ENCODE measurements at regions not wholly inside any gene's neighbourhood (a gene's known extent, or its start where the extent isn't known, plus 50 kb on each side); places are given as distances from the start of the nearest gene placed in this dataset.
"Not testable (repeated sequence)": the region's sequence is repeated elsewhere in the genome, so short reads cannot be mapped to it uniquely, and the experiment has no call there.

- no peak for FAIRE-seq
- DNase-seq (ENCODE audit: insufficient read length, low spot score), result no peak
Observed at GRCh38 chr6:8361259-8361658, 74.1 kb downstream of the SLC35B3 start.

GRCh38 chr6:8352966-8353340 lies 82.4 kb downstream of the SLC35B3 start:
- FAIRE-seq, result no peak
- DNase-seq (ENCODE audit: insufficient read length, low spot score), result no peak

GRCh38 chr6:8352335-8352965 lies 82.9 kb downstream of the SLC35B3 start:
- DNase-seq (ENCODE audit: insufficient read length, low spot score) (no peak), FAIRE-seq (no peak)

GRCh38 chr6:8343600-8343999 lies 91.7 kb downstream of the SLC35B3 start:
- FAIRE-seq (no peak), DNase-seq (ENCODE audit: insufficient read length, low spot score) (no peak)

GRCh38 chr6:8342241-8342819 lies 93.0 kb downstream of the SLC35B3 start:
- DNase-seq (ENCODE audit: insufficient read length, low spot score) (no peak), FAIRE-seq (no peak)

GRCh38 chr6:8337147-8337546 lies 98.2 kb downstream of the SLC35B3 start:
- FAIRE-seq, result no peak
- DNase-seq (ENCODE audit: insufficient read length, low spot score), result no peak

GRCh38 chr6:8336406-8337057 lies 98.8 kb downstream of the SLC35B3 start:
- no peak for DNase-seq (ENCODE audit: insufficient read length, low spot score)
- no peak for FAIRE-seq

- DNase-seq (ENCODE audit: insufficient read length, low spot score), result no peak
- no peak for FAIRE-seq
Observed at GRCh38 chr6:8335896-8336295, 99.4 kb downstream of the SLC35B3 start.

GRCh38 chr6:8335381-8335780 lies 100.0 kb downstream of the SLC35B3 start:
- no peak for FAIRE-seq
- no peak for DNase-seq (ENCODE audit: insufficient read length, low spot score)

- FAIRE-seq (no peak), DNase-seq (ENCODE audit: insufficient read length, low spot score) (no peak)
Observed at GRCh38 chr6:8334113-8334512, 101.2 kb downstream of the SLC35B3 start.

- FAIRE-seq, result no peak
- no peak for DNase-seq (ENCODE audit: insufficient read length, low spot score)
Observed at GRCh38 chr6:8329562-8329961, 105.8 kb downstream of the SLC35B3 start.

- DNase-seq (ENCODE audit: insufficient read length, low spot score), result no peak
- FAIRE-seq, result no peak
Observed at GRCh38 chr6:8325743-8326142, 109.6 kb downstream of the SLC35B3 start.

GRCh38 chr6:8322659-8323058 lies 112.7 kb downstream of the SLC35B3 start:
- FAIRE-seq (no peak), DNase-seq (ENCODE audit: insufficient read length, low spot score) (no peak)

- DNase-seq (ENCODE audit: insufficient read length, low spot score), result no peak
- FAIRE-seq, result no peak
Observed at GRCh38 chr6:8321671-8322404, 113.5 kb downstream of the SLC35B3 start.

- FAIRE-seq (peak; percentile 4), DNase-seq (ENCODE audit: insufficient read length, low spot score) (no peak)
Observed at GRCh38 chr6:8315154-8315553, 120.2 kb downstream of the SLC35B3 start.

GRCh38 chr6:8301502-8301901 lies 133.8 kb downstream of the SLC35B3 start:
- FAIRE-seq, result no peak
- DNase-seq (ENCODE audit: insufficient read length, low spot score), result no peak

- FAIRE-seq (no peak), DNase-seq (ENCODE audit: insufficient read length, low spot score) (no peak)
Observed at GRCh38 chr6:8299034-8299433, 136.3 kb downstream of the SLC35B3 start.

GRCh38 chr6:8282946-8283345 lies 152.4 kb downstream of the SLC35B3 start:
- FAIRE-seq; DNase-seq (ENCODE audit: insufficient read length, low spot score): not testable (repeated sequence)

GRCh38 chr6:8282380-8282779 lies 153.0 kb downstream of the SLC35B3 start:
- no peak for DNase-seq (ENCODE audit: insufficient read length, low spot score)
- no peak for FAIRE-seq

GRCh38 chr6:8279041-8279805 lies 156.1 kb downstream of the SLC35B3 start:
- DNase-seq (ENCODE audit: insufficient read length, low spot score), result no peak
- FAIRE-seq, result no peak

GRCh38 chr6:8278562-8278961 lies 156.8 kb downstream of the SLC35B3 start:
- no peak for FAIRE-seq

More at GRCh38 chr6:8278562-8278961, 156.8 kb downstream of the SLC35B3 start:
- no peak for DNase-seq (ENCODE audit: insufficient read length, low spot score)

All from HTR-8/SVneo (cell line).